Activated T-cell treated with anti-CD3 and anti-CD28 coated beads, Interleukin-2, amount 50 U/mL, for 72 hours (primary cell): ENCODE measurements at regions not wholly inside any gene's neighbourhood (a gene's known extent, or its start where the extent isn't known, plus 50 kb on each side); places are given as distances from the start of the nearest gene placed in this dataset.

ENCODE experiments used
- ATAC-seq, 2 donors: fragments of 150-1000 bp; cut with Tn5 transposase; replicated peaks in 1 of 2; 2 replicates each; pipeline ENCODE4 v1.10.0; 2021; ENCODE audit warnings: moderate library complexity in 2 of 2, mild to moderate bottlenecking in 1 of 2
- DNase-seq, 2 donors: peaks; one replicate each; pipeline ENCODE4 v3.0.0; 2021 to 2022; ENCODE audit warnings: mixed read lengths in 1 of 2
- H3K27ac Mint-ChIP-seq: one replicate; pipeline ENCODE4 v1.8.0; 2022; ENCODE audit warnings: mild to moderate bottlenecking, moderate library complexity, mixed read lengths
- H3K27me3 Mint-ChIP-seq: one replicate; pipeline ENCODE4 v1.8.0; 2022; ENCODE audit warnings: low read depth, mixed read lengths
- H3K36me3 Mint-ChIP-seq, 2 donors: one replicate each; pipeline ENCODE4 v1.8.0; 2022; ENCODE audit warnings: mixed read lengths in 2 of 2, mild to moderate bottlenecking in 1 of 2; ENCODE audit not compliant: insufficient read depth in 2 of 2
- H3K4me1 Mint-ChIP-seq: one replicate; pipeline ENCODE4 v1.8.0; 2022; ENCODE audit warnings: low read depth, mixed read lengths
- H3K4me3 Mint-ChIP-seq, 2 donors: one replicate each; pipeline ENCODE4 v1.8.0; 2022; ENCODE audit warnings: mild to moderate bottlenecking in 2 of 2, mixed read lengths in 2 of 2, moderate library complexity in 2 of 2
- H3K9me3 Mint-ChIP-seq, 2 donors: one replicate each; pipeline ENCODE4 v1.8.0; 2022; ENCODE audit warnings: mixed read lengths in 2 of 2

DNA sequence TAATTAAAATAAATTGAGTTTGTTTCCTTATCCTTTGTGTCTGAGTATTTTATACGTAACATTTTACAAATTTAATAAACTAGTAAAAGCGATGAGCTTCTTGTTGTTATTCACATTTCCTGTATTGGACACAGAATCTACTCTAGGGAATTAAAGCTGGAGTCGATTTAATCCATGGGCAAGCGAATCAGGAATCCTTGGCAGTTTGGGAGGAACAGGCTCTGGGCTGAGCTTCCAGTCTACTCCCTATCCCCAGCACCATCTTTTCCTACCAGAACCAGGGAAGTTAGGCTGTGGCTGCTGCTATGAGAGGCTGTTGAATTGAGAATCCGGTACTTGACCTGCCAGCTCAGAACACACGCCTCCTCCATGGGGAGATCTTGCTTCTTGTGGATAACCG, 437.3 kb upstream of the TPM1 start:
- H3K36me3 Mint-ChIP-seq, result no peaks in the 10 kb centered on the region

DNA sequence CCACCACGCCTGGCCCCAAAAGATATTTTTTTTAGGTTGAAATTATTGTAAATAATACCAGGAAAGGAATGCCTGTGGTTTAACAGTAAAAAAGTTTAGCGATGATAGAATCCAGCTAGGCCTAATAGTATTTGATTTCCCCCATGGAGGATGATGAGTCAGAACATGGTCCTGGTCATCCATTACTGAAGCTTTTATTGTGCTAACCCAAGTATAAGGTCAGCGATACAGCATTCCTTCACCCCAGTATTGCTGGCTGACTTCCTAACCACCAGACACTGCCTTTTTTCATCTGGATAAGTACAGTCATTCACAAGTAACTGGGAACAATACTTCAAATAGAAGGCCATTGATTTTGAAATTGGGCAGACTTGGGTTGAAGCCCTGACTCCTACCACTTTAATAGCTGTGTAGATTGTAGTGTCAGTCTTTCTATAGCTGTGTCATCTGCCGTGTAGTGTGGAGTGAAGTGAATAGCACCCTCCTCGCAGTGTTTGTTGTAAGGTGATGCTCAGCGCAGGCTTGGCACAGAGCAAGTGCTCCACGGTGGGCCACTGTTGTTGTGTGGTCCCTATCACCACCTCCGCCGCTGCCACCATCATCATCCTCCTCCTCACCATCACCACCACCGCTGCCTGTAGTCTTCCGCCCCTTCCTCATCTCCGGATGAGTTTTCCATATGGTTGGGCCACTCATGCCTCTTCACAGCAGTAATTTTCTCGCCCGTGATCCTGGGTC, 436.0 kb upstream of the TPM1 start:
- no peak for DNase-seq
- Mint-ChIP-seq H3K36me3 (no peaks in the 10 kb centered on the region), H3K27ac (no peak overlapping the region), H3K9me3 (no peaks in the 10 kb centered on the region), H3K4me3 (no peak overlapping the region), H3K4me1 (no peaks in the 10 kb centered on the region), H3K27me3 (peaks cover 2% of the 10 kb centered on the region)
- ATAC-seq, result no peak

More for the DNA sequence above, 437.3 kb upstream of the TPM1 start:
- DNase-seq, result no peak
- no peak for ATAC-seq
- H3K4me1 Mint-ChIP-seq, result no peaks in the 10 kb centered on the region
- H3K4me3 Mint-ChIP-seq, result no peak overlapping the region
- H3K27me3 Mint-ChIP-seq, result peaks cover 11% of the 10 kb centered on the region
- H3K9me3 Mint-ChIP-seq, result no peaks in the 10 kb centered on the region
- no peak overlapping the region for H3K27ac Mint-ChIP-seq

DNA sequence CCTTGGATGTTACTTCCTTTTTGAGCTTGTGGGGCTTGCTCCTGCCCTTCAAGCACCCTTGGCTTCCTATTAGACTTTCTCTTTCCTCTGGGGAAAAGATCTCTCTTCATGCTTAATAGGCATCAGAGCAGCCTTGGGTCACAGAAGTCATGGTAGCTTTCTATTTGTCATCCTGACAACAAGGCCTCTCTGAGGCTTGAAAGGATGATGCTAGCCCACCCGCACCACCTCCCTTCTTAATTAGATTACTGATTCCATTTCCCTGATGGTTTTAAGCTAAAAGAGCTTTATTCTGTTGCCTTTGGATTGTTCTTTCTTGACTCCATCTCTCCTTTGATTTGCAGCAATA, 435.5 kb upstream of the TPM1 start:
- Mint-ChIP-seq H3K36me3 (no peaks in the 10 kb centered on the region), H3K27me3 (no peaks in the 10 kb centered on the region), H3K27ac (no peak overlapping the region), H3K4me1 (no peaks in the 10 kb centered on the region), H3K4me3 (no peak overlapping the region), H3K9me3 (no peaks in the 10 kb centered on the region)
- DNase-seq (no peak), ATAC-seq (no peak)

DNA sequence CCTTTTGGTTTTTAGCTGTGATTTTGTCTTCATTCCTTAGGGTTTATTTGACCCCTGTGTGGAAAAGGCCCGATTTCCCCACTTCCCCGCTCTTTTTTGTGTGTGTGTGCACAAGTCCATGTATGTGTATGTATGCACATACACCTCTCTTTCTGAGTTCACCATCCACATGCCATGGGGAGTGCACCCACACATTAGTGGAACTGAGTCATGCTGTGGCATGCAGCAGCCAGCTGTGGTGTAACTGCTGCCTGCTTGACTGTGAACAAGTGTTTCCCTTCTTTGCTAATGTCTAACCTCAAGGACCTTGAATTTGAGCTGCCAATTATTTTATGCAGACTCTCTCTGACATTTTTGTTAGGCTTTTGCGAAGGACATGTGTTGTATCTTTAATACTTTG, 434.9 kb upstream of the TPM1 start:
- ATAC-seq, result no peak
- no peak for DNase-seq
- Mint-ChIP-seq H3K27me3 (no peaks in the 10 kb centered on the region), H3K27ac (no peak overlapping the region), H3K9me3 (no peaks in the 10 kb centered on the region), H3K36me3 (no peaks in the 10 kb centered on the region), H3K4me3 (no peak overlapping the region), H3K4me1 (no peaks in the 10 kb centered on the region)

DNA sequence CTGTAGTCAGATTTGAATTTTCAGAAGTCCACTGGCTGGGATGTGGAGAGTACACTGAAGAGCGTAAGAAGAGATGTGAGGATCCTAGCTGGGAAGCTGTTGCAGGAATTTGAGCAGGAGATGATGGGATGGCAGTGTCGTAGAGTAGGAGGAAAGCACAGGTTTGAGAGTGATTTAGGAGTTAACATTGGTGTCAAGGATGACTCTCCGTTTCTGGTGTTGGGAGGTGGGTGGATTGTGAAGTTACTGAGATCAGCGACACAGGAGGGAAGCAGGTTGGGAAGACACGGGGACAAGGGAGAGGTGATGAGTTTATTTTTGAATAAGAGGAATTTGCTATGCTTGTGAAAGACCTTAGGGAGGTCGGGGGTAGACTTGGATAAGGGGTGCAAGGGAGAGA, 434.2 kb upstream of the TPM1 start:
- DNase-seq (no peak), ATAC-seq (no peak)
- Mint-ChIP-seq H3K27ac (no peak overlapping the region), H3K36me3 (no peaks in the 10 kb centered on the region), H3K27me3 (no peaks in the 10 kb centered on the region), H3K4me1 (no peaks in the 10 kb centered on the region), H3K4me3 (no peak overlapping the region), H3K9me3 (no peaks in the 10 kb centered on the region)

DNA sequence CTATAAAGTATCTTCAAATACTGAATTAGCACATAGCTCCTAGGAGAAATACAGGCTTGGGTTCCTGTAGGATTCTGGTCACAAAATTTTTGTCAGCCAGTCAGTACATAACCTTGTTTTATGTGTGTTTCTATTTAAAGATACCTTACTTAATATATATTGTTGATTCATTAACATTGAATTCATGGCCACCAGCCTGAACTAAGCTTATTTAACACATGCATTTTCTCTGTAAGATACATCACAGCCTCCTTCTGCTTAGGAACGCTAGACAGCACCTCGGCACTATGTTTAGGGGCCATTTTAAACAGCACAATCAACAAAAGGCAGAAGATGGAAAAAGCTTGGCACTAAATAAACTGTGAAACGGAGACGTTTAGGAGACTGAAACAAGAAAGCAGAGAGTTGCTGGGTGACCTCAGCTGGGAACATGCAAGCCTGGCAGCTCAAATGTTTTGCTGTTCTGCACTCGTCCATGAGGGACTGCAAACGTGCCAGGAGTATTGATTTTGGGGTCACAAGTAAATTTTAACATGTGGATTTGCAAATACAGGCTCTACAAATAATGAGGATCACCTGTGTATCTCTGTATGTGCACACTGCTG, 432.2 kb upstream of the TPM1 start:
- H3K27me3 Mint-ChIP-seq, result no peaks in the 10 kb centered on the region
- no peak for ATAC-seq

DNA sequence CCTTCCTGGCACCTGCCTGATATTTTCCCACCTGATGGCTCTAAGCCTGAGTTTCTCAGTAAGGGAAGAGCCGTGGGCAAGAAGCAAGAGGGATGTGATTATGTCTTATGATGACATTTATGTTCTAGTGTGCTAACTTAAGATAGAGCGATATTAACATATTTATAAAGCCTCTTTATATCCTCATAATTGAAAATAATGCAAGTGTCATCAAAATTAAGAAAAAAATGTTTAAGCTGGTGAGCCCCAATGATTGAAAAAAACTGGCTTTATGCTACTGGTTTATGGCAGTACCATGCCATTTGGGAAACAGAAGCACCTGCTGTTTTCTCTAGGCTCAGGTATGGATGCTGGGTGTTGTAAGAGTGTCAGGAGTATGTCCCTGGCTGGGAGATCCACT, 431.5 kb upstream of the TPM1 start:
- Mint-ChIP-seq H3K27ac (no peak overlapping the region), H3K4me1 (no peaks in the 10 kb centered on the region), H3K36me3 (no peaks in the 10 kb centered on the region), H3K4me3 (no peak overlapping the region), H3K27me3 (no peaks in the 10 kb centered on the region), H3K9me3 (no peaks in the 10 kb centered on the region)
- DNase-seq (no peak), ATAC-seq (no peak)

More for the DNA sequence above, 432.2 kb upstream of the TPM1 start:
- H3K27ac Mint-ChIP-seq, result no peak overlapping the region
- H3K36me3 Mint-ChIP-seq, result no peaks in the 10 kb centered on the region
- no peaks in the 10 kb centered on the region for H3K4me1 Mint-ChIP-seq
- no peak overlapping the region for H3K4me3 Mint-ChIP-seq
- no peaks in the 10 kb centered on the region for H3K9me3 Mint-ChIP-seq
- DNase-seq, result no peak

DNA sequence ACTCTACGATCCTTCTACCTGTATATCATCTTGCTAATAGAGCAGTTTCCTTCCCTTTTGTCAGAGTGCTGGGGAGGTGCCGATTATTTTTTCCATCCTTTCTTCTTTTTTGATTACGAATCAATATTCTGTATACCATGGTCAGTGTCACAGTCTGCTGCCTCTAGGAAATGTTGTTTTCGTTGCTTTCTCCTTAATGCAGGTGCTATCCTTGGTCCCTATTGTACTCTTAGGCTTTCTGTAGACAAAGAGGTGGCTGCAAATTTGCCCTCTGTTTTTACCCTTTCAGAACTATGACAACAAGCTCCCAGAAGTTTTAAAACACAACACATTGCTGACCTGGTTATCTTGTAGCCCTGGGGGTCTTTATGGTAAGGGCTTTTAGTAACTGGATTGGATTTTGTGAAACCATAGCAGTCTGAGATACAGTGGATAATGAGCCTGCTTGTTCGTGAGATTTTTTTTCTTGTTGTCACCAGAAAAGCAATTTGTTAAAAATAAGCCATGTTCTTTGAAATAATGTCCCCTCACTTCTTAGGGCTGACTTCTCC, 430.3 kb upstream of the TPM1 start:
- no peak for ATAC-seq
- Mint-ChIP-seq H3K9me3 (no peaks in the 10 kb centered on the region), H3K27me3 (no peaks in the 10 kb centered on the region)

DNA sequence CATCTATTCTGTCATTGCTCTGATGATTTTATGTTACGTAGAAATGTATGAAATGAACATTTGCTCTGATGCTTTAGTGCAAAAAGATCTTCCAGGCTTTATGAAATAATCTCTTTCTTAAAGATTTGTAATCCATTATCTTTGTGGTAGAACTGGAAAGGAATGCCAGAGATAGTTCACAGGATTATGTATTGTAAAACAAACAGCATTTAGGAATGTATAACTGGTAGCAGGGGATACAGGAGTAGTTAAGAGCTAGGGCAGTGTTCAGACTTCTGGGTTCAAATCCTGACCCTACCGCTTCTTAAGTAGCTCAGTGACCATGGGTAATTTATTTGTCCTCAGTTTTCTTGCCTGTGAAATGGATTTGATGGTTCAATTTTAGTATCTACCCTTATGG, 429.8 kb upstream of the TPM1 start:
- Mint-ChIP-seq H3K36me3 (no peaks in the 10 kb centered on the region), H3K4me3 (no peak overlapping the region), H3K27ac (no peak overlapping the region), H3K9me3 (no peaks in the 10 kb centered on the region), H3K4me1 (no peaks in the 10 kb centered on the region), H3K27me3 (no peaks in the 10 kb centered on the region)
- ATAC-seq, result no peak
- no peak for DNase-seq

More for the DNA sequence above, 430.3 kb upstream of the TPM1 start:
- no peaks in the 10 kb centered on the region for H3K36me3 Mint-ChIP-seq
- H3K4me1 Mint-ChIP-seq, result no peaks in the 10 kb centered on the region
- no peak for DNase-seq
- no peak overlapping the region for H3K27ac Mint-ChIP-seq
- H3K4me3 Mint-ChIP-seq, result no peak overlapping the region

DNA sequence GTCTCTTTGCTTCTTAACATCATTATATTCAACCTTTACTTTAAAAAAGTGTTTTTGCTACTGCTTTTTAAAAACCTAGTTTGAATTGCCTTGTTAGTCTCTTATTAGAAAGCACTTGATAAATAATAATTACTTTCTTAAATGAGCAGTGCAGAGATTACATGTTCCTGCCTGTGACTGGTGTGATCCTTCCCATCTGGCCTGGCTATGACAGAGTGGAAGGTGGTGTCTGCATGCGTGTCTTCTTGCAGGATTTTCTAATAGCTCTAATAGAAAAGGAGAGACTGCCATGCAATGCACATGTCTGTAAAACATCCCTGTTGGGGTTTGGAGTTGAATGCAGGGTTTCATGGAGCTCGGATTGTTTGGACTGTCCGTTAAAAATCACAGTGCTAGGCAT, 425.8 kb upstream of the TPM1 start:
- Mint-ChIP-seq H3K9me3 (no peaks in the 10 kb centered on the region), H3K4me1 (no peaks in the 10 kb centered on the region), H3K36me3 (no peaks in the 10 kb centered on the region), H3K27me3 (no peaks in the 10 kb centered on the region), H3K4me3 (no peak overlapping the region), H3K27ac (no peak overlapping the region)
- ATAC-seq (no peak), DNase-seq (no peak)

DNA sequence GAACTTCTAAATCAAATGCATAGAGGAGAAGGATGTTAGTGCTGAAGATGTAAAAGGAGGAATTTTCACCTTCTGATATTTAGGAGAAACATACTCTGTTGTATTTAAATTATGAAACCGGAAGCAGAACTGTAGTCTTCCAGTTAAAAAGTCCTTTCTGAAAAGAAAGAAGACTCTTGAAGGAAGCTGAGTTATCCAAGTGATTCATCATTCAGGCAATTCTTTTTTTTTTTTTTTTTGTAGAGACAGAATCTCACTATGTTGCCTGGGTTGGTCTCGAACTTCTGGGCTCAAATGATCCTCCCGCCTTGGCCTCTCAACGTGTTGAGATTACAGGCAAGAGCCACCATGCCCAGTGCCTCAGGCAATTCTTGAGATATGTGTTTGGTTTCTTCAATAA, 424.8 kb upstream of the TPM1 start:
- no peaks in the 10 kb centered on the region for H3K36me3 Mint-ChIP-seq
- no peaks in the 10 kb centered on the region for H3K9me3 Mint-ChIP-seq
- H3K4me3 Mint-ChIP-seq, result no peak overlapping the region
- ATAC-seq, result no peak
- H3K27me3 Mint-ChIP-seq, result no peaks in the 10 kb centered on the region
- H3K4me1 Mint-ChIP-seq, result no peaks in the 10 kb centered on the region
- no peak overlapping the region for H3K27ac Mint-ChIP-seq
- DNase-seq, result no peak

DNA sequence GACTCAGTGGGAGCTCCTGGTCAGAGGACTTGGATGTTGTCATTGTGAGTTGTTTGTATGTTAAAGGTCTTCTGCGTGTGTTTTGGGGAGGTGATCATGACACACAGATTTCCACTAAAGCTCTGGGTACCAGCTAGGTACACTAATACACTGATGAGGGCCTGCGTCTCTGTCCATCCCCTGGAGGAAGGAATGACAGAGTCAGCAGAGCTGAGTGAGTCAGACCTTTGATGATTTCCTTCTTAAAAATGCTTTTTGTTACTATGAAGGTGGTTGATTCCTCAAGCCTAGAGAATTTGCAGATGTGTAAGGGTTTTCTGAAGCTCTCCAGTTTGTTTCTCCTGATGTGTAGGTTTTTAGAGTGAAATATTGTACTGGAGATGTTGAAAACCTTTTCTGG, 424.1 kb upstream of the TPM1 start:
- no peak for DNase-seq
- no peaks in the 10 kb centered on the region for H3K27me3 Mint-ChIP-seq
- no peaks in the 10 kb centered on the region for H3K36me3 Mint-ChIP-seq
- H3K27ac Mint-ChIP-seq, result no peak overlapping the region
- no peaks in the 10 kb centered on the region for H3K9me3 Mint-ChIP-seq
- no peak overlapping the region for H3K4me3 Mint-ChIP-seq
- H3K4me1 Mint-ChIP-seq, result no peaks in the 10 kb centered on the region
- ATAC-seq, result no peak

DNA sequence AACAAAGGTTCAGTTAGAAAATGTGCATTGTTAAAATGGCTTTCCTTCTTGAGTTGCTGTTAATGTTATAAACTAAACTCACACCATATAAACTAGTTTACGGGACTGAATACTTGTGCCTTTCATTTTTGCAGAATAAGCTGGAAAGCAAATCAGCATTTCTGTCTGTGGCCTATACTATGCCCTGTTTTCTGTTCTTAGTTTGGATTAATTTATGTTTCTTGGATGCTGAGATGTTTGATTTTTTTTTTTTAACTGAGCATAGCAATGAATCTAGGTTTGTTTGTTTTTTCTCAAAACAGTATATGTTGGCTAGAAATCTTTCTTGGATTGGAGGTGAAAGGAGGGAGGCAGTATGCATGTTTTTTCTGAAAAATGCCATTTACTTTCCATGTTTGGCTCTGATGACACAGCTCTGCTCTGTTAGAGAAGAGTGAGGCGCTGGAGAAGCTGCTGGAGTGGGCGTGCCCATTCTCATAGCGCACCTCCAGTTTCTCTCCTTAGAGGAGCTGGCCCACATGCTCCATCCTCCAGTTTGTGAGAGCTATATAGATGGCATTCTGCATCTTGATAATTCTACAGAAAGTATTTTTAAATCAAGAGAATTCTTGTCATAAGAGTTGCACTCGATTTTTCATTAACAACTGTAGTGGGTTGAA, 423.6 kb upstream of the TPM1 start:
- DNase-seq (no peak), ATAC-seq (no peak)
- H3K36me3 Mint-ChIP-seq, result no peaks in the 10 kb centered on the region
- no peaks in the 10 kb centered on the region for H3K4me1 Mint-ChIP-seq
- no peaks in the 10 kb centered on the region for H3K27me3 Mint-ChIP-seq
- H3K9me3 Mint-ChIP-seq, result no peaks in the 10 kb centered on the region
- H3K4me3 Mint-ChIP-seq, result no peak overlapping the region
- H3K27ac Mint-ChIP-seq, result no peak overlapping the region
